ENCODE measurements at regions not wholly inside any gene's neighbourhood (a gene's known extent, or its start where the extent isn't known, plus 50 kb on each side); places are given as distances from the start of the nearest gene placed in this dataset.

DNA sequence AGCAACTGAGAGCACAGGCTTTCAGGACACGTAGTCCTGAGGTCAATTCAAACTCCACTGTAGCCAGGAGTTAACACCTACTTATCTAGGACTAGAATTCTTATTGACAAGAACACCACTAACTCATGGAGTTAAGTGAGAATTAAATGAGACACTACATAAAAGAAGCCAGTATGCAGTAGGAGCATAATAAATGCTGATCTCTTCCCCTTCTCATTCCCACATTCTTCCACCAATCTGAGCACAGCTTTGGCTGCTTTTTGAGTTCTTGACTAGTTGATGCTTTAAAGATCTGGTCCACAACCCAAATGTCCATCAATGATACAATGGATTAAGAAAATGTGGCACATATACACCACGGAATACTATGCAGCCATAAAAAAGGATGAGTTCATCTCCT is 55.2 kb downstream of the TTC32 start:
- DNase-seq, result no peak

DNA sequence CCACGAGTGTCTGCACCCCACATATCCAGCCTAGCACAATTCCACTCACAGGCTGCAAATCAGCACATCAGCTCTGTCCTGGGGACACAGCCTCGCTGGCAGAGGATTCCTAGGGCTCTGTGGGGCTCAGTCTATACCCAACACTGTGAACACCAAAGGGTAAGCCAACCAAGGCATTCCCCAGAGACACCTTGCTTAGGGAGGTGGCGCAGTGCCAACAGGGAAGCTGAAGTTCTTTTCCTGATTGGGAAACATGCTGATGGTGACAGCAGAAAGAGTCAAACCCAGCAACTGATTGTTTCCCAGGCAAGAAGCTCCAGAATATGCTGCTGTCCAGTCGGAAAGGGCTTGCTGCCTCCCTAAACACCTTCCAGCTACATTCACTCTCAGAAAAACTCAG is 55.8 kb downstream of the TTC32 start:
- no peak for DNase-seq

DNA sequence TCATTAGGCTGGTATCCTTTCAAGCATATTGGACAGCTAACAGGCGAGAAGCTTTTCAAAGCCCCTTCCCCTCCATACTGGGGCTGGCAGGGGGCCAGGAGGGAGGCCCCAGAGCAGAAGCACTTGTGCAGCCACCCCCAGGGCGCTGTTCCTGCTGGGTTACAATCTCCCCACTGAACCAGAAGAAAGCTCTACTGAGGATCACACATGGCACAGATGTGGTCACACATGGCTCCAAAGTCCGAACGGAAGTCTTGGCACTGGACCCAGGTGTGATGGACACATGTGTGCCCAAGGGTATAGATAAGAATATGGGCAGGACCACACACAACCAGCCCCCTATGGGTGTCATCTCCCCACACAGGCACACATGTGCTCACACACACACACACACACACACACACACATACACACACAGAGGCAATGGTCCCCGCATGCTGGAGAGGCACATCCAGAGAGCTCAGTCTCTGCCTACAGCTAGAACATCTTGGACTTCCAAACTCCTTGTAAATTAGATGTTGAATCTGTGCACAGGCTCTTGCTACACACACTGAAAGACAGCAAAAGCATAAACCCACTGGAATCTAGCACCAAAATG is 56.4 kb downstream of the TTC32 start:
- no peak for DNase-seq

DNA sequence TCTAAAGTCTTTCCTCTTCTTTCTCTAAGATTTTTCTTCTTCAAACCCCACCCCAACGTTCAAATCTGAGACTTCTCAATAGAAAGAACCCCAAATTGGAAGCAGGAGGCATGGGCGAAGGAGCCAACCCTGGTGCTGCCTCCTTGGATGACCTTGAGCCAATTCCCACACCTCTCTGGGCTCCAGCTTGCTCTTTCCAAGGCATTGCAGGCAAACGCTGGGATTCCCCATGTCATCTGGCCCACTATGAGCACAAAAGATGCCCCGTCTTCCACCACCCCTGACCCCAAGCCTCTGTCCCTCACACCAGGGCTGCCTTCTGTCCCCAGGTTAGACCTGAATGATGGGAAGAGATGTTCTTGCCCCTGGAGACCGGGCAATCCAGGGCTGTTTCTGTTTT is 57.0 kb downstream of the TTC32 start:
- DNase-seq, result no peak

DNA sequence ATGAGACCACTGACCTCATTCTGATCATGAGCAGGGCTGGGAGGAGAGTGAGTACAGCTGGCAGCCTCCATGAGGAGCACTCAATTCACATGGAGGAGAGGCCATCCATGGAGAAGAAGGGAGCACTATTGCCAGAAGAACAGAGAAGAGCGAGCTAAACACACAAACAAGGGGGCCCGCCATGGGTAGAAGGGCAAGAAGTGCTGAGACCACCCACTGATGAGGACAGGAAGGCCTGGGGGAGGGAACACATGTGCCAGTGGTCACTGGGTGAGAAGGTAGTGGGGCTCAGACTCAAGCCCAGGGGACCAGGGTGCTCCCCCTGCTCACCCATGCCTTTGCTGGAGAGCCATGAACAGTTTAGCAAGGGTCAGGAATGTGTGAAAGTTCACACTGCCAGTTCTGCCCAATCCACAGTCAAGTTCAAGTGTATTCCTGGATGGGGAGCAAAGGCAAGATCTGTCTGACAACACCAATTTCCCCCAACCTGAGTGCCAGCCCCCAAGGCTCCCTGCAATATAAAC is 57.7 kb downstream of the TTC32 start:
- no peak for DNase-seq

DNA sequence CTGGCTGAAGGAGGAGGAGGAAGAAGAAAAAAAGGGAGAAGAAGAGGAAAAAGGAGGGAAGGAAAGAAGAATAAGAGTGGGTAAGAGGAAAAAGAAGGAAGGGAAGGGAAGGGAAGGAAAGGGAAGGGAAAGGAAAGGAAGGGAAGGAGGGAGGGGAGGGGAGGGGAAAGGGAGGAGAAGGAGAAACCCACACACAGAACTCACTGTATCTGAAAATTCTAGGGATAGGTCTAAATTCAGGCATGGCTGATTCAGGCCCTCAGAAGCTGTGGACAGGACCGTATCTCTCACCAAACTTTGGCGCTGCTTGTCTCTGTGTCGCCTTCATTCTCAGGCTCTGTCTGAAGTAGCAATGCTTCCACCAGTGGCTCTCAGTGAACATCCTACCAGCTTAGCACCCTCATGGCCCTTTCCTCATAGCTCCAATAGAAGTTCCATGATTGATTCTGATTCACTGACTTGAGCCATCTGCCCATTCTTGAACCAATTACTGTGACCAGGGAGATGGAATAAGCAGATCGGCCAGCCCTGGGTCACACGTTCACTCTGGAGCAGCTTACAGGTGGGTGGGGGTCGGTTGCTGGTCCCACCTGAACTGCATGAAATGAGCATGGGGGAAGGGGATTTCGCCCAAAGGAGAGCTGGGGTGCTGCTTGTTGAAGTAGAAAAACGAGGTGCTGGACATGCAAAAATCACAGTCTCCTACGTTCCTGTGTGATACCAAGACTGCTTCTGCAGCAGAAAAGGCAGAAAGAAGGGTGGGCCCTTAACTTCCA is 59.7 kb downstream of the TTC32 start:
- no peak for DNase-seq

DNA sequence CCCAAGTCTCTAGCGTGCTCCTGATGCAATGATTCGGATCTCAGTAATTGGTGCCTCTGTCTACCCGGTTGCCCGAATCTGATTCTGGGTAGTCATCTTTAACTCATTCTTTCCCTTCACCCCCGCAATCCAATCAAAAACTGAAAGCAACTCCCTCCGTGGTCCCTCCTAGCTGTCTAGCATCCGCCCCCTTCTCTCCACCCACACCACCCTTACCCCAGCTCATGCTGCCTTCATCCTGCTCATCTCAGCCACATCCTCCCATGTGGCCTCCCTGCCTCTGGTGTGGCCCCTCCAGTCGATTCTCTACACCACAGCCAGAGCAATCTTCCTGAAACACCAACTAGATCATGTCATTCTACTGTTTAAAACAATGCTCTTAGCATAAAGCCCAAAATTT is 62.3 kb downstream of the TTC32 start:
- DNase-seq, result no peak

DNA sequence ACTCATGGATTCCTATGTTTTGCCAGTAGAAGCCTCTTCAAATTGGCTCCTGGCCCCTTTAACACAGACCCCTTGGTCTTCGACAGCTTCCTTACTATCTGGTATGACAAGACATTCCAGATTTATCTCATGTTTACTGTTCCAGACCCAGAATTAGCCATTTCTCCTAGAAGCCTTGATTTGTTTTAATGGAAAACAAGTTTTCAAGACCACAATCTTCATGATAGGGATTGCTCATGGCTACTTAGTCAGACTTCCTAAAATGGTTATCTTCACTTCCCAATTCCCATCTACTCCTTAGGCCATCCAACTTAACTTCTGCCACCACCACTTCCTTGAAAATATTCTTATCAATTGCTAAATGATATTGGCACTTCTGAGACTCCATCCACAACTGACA is 63.2 kb downstream of the TTC32 start:
- DNase-seq, result no peak

DNA sequence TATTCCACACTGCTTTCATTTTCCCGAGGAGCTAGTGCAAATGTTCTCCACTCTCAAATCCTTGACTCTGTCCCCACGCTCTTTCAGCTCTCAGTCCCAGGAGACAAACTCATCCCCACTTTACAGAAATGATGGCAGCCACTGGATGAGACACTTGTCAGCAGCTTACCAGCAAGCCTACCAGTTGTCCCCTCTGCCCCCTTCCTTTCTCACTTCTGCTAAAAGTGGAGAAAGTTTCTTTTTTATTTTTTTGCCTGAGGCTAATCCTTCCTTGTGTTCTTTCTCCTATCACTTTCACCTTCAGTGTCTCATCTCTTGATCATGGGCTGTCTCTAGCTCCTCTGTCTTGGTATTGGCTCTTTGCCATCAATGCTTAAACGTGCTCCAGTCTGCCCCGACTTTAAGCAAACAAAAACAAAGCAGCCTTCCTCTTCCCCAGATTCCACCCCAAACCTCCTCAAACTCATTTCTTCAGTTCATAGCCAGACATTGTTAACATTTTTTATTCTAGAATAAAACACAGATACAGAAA is 64.5 kb downstream of the TTC32 start:
- DNase-seq, result no peak

DNA sequence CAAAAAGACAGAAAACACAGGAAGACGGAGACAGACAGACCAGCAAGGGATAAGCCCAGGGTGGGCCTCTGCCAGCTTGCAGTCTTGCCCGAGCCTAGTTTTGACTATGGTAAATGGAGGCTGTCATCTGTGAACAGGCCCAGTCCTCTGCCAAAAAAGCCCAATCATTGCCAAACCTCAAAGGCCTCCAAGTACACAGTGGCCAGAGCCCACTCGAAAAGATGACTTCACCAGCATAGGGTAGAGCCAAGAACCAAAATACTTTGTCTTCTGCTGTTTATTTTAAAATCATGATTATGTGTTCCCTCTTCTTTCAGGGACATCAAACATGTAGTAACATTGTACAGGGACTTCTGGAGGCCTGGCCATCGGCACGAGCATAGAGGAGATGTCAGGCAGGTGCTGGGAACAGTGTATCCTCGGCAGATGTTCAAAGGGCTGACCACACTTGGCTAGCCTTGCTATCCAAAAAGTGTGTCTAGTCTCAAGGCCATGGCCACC is 66.0 kb downstream of the TTC32 start:
- DNase-seq, result no peak

DNA sequence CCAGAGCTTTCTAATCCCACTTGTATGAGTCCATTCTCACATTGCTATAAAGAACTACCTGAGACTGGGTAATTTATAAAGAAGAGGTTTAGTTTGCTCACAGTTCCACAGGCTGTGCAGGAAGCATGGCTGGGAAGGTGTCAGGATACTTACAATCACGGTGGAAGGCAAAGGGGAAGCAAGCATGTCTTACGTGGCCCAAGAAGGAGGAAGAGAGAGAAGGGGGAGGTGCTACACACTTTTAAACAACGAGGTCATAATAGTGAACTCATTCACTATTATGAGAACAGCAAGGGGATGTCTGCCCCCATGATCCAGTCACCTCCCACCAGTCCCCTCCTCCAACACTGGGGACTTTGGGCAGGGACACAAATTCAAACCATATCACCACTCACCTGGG is 67.8 kb downstream of the TTC32 start:
- DNase-seq, result no peak

DNA sequence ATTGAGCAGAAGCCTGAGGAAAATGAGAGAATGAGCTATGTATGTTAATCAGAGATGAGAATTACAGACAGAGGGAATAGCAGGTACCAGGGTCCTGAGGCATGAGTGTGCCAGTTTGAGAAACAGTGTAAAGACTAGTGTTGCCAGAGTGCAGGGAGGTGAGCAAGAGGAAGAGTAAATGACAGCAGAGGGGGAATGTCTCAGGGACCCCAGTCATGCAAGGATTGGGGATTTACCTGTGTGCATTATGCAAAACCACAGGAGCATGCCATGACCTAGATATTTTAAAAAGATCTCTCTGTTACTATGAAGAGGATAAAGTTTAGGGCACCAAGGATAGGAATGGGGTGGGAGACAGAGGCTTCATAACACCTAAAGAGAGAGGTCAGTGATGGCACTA is 72.1 kb downstream of the TTC32 start:
- DNase-seq, result no peak

DNA sequence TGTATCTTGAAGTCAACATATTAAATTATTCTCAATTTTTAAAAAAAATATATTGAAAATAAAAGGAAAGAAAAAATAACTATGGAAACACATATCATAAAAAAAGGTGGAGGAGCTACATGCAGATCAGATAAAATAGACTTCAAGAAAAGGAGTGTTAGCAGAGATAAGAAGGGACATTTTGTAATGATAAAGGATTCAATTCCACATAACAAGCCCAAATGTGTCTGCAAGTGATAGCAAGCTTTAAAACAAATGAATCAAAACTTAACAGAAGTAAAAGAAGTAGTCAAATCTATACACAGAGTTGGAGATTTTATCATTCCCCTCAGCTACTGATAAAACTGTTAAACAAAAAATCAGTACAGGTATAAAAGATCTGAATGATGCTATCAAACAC is 74.9 kb downstream of the TTC32 start:
- DNase-seq, result no peak

DNA sequence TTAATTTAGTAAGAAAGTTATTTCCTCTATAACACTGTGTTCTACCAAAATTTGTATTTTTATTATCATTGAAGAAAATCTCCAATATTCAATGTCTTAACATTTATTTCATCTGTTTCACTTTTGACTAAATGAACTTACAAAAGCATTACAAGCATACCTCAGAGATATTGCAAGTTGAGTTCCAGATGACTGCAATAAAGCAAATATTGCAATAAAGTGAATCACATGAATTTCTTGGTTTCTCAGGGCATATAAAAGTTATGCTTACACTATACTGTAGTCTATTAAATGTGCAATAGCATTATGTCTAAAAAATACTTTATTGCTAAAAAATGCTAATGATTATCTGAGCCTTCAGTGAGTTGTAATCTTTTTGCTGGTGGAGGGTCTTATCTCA is 78.3 kb downstream of the TTC32 start:
- DNase-seq, result no peak

DNA sequence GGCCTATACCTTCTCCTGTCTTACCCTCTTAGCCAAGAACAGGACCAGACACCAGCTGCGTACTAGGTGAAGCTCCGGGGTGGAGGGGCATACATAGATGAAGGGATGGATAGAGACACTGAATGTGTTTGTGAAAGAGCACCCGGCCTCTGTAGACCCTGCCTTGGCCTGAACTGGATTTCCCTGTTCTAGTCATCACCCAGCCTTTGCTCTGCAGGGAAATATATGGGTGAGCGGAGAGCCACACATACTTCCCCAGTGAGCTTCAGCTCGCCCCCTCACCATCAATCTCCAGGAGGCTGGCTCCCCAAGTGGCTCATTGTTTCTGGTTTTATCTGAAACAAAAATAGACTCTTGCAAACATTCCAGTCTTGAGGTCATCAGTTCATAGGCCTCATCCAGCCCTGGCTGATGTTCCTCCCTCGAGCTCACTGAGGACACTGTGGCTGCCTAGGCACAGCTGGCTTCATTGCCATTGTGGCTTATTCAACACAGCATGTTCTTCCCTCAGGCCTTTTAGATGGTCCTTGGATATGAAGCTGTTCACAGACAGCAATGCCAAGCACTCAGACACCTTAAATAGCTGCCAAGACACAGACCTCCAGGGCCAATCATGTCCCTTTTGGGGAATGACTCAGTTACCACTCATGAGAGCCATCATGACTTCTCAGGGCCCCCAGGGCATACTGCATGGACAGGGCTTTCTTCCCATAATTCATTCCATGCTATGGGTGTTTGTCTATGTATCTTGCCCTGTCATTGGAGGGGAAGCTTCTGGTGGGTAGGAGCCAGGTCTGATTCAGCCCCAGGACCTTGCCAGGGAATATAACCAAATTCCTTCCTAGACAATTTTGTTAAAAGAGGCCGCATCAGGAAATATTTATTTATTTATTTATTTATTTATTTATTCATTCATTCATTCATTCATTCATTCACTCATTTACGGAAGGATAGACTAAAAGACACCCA is 82.4 kb downstream of the TTC32 start:
- no peak for DNase-seq

DNA sequence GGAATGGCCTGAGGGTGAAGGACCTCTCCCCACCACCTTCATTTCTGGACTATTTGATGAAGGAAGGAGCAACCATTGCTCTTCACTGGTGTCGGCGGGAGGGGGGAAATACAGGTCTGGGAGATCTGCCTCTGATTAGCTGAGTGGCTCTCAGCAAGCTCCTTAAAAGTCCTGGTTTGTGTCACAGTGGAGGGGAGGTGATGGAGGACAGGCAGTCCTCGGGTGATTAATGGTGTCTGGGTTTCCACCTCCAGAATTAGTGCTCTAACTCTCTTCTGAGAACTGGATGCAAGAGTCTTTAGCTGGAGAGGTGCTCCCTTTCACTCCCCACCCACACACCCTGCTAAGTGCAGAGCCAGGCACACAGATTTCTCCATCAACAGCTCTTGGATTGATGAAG is 83.2 kb downstream of the TTC32 start:
- DNase-seq, result no peak

DNA sequence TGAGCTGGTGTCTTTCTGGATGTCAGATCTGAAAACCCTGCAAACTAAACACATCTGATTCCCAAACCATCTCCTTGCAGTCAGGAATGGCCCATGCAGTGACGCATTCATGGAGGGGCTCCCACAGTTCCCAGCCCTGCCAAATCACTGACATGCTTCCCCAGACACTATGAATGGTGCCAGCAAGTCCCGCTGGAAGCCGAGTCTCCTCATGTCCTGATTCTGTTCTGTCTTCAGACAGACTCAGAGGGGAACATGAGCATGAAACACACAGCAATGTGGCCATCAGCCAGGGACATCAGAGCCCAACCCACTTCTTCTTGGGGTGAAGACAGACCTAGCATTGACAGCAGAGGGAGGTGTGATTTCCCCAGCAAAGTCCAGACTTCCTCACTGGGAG is 83.7 kb downstream of the TTC32 start:
- no peak for DNase-seq

DNA sequence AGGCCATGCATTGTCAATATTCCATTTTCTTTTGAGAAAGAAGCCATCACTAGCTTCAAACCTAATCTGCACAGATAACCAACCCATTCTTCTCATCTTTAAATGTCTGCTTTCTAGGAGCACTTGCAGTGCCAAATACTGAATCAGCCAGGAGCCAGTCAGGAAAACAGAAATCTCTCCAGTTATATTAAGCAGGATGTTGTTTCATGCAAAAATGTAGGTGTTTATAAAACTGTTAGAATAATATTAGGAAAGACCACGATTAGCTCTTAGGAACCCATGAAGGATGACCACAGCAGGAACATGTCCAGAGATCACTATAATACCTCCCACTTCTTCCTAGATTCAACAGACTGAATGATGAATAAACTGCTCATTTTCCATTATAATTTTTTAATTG is 86.0 kb downstream of the TTC32 start:
- no peak for DNase-seq

DNA sequence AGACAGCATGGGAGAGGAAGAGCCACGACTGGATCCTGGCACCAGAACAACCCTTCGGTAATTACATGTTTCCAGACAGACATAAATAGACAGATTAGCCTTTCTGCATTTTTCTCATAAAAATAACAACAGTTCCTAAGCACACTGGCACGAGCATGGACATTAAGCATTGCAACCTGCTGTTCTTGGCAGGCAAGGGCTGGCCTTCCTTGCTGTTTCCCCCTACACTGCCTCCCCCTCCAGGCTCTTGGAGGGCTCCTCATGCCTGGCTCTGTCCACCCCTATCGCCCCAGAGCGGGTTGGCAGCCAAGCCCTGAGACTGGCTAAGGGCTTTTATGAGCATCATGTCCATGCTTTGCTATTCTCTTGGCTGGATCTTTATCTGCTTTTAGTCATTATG is 89.6 kb downstream of the TTC32 start:
- no peak for DNase-seq

DNA sequence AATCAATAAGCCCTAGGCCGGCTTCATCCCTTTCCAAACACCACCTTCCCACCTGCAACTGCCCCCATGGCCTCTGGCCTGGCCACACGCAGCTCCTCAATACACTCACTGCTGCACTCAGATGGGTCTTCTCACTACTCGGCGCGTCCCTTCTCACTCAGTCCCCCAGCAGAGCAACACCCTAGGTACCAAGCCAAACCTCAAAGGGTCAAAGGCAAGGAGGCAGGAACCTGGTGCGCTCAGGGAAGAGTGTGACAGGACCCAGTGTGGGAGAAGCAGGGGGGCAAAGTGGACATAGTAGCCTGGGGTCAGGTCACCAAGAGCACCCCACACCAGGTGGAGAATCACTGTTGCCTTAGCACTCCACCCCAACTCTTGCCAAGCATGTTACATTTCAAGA is 90.6 kb downstream of the TTC32 start:
- no peak for DNase-seq

DNA sequence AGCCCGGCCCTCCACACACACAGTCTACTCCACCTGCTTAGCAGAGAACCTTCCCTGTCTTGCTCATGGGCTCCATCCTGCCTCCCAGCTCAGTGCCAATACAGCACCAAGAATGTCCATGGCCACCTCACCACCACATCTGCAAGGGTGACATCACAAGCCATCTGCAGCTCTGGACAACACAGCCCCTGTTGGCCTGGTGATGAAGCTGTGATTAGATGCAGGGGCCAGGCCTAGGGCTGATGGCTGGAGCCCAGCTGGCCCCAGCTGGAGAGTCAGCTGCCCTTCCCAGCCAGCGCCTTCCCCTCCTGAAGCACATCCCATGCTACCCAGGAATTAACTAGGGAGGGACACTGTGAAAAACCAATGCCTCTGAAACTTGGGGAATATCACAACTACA is 91.1 kb downstream of the TTC32 start:
- no peak for DNase-seq

DNA sequence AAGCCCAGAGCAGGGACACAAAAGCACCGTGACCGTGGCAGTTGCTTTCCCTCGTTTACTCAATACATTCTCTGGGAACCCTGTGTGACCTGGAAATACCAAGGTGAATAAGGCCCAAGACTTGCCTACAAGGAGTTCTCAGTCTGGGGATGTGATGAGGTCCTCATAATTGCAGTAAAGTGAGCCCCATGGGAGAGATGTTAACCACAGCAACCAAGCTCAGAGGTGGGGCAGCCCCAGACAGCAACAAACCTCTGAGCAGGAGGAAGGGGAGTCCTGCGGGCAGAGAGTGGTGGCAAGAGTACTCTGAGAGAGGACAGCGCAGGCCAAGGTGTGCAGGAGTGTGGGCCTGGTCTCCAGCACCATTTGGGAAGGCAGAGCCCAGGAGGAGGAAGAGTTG is 91.6 kb downstream of the TTC32 start:
- DNase-seq, result no peak

DNA sequence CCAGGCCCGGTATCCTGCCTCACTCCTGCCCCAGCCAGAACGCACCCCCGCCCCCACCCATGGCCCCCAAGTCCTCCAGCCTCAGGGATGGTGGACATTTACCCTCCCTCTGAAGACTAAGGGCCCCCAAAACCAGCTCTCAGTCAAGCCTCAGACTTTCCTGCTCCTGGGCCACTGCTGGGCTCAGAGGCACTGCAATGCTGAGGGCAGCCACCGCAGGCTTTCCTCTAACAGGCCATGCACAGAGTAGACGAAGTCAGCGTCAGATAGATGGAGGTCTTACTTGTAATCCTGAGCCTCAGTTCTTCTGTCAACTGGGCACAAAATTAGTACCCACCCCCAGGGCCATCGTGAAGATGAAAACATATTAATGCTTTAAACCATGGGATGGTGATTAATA is 92.6 kb downstream of the TTC32 start:
- DNase-seq, result no peak

Measured in GF-D8 (cell line).